SK-N-SH treated with all-trans-retinoic acid at 6 μM for 48 hours (cell line): ENCODE measurements at regions not wholly inside any gene's neighbourhood (a gene's known extent, or its start where the extent isn't known, plus 50 kb on each side); places are given as distances from the start of the nearest gene placed in this dataset.

Experiments used
- ATAC-seq: fragments of 200-7000 bp; cut with Tn5 transposase; 3 replicates; pipeline ENCODE4 v1.9.1; 2020; ENCODE audit warnings: mild to moderate bottlenecking, moderate library complexity
- CSDC2 ChIP-seq: fragments of 250-450 bp; sonication (Bioruptor Pico); IDR thresholded peaks from 2 replicates; pipeline ENCODE4 v1.5.0; 2020; ENCODE audit warnings: mild to moderate bottlenecking, moderate library complexity
- ISL1 ChIP-seq: fragments of 250-450 bp; sonication (Bioruptor Pico); IDR thresholded peaks from 2 replicates; pipeline ENCODE4 v2.1.2; 2022; ENCODE audit warnings: mild to moderate bottlenecking, moderate library complexity
- PPARA ChIP-seq: fragments of 250-450 bp; sonication (Bioruptor Pico); IDR thresholded peaks from 2 replicates; pipeline ENCODE4 v1.5.0; 2020; ENCODE audit warnings: mild to moderate bottlenecking, borderline replicate concordance
- RARB ChIP-seq: fragments of 250-450 bp; sonication (Bioruptor Pico); IDR thresholded peaks from 2 replicates; pipeline ENCODE4 v1.8.0; 2021; ENCODE audit warnings: mild to moderate bottlenecking, moderate library complexity
- SNAI2 ChIP-seq: fragments of 250-450 bp; sonication (Bioruptor Pico); IDR thresholded peaks from 2 replicates; pipeline ENCODE4 v1.5.0; 2020; ENCODE audit warnings: mild to moderate bottlenecking, moderate library complexity
- TCF4 ChIP-seq: fragments of 250-450 bp; sonication (Bioruptor Pico); IDR thresholded peaks from 2 replicates; pipeline ENCODE4 v1.8.0; 2021; ENCODE audit warnings: mild to moderate bottlenecking, moderate library complexity, borderline replicate concordance
- TOX ChIP-seq: fragments of 250-450 bp; sonication (Bioruptor Pico); IDR thresholded peaks from 2 replicates; pipeline ENCODE4 v1.8.0; 2021; ENCODE audit warnings: mild to moderate bottlenecking, moderate library complexity, borderline replicate concordance
- ZFP30 ChIP-seq: fragments of 450-650 bp; formaldehyde crosslinking; IDR thresholded peaks from 2 replicates; pipeline ENCODE4 v1.5.0; 2022; ENCODE audit warnings: mild to moderate bottlenecking, moderate library complexity
- ZNF70 ChIP-seq: fragments of 450-650 bp; formaldehyde crosslinking; IDR thresholded peaks from 2 replicates; pipeline ENCODE4 v1.5.0; 2020; ENCODE audit warnings: mild to moderate bottlenecking, moderate library complexity
- ZNF8 ChIP-seq: fragments of 450-650 bp; formaldehyde crosslinking; IDR thresholded peaks from 2 replicates; pipeline ENCODE4 v1.5.0; 2020; ENCODE audit warnings: mild to moderate bottlenecking, moderate library complexity
- TF ChIP-seq, protein P1 (sequence below): fragments of 250-450 bp; sonication (Bioruptor Pico); IDR thresholded peaks from 2 replicates; pipeline ENCODE4 v1.5.0; 2020; ENCODE audit warnings: mild to moderate bottlenecking, moderate library complexity
- TF ChIP-seq, protein P2 (sequence below): fragments of 250-450 bp; sonication (Bioruptor Pico); IDR thresholded peaks from 2 replicates; pipeline ENCODE4 v1.8.0; 2021; ENCODE audit warnings: low read depth, mild to moderate bottlenecking, moderate library complexity, borderline replicate concordance
- TF ChIP-seq, protein P3 (sequence below): fragments of 250-450 bp; sonication (Bioruptor Pico); IDR thresholded peaks from 2 replicates; pipeline ENCODE4 v1.8.0; 2020; ENCODE audit warnings: mild to moderate bottlenecking, moderate library complexity, borderline replicate concordance
- TF ChIP-seq, protein P4 (sequence below): fragments of 250-450 bp; sonication (Bioruptor Pico); IDR thresholded peaks from 2 replicates; pipeline ENCODE4 v1.5.1; 2020; ENCODE audit warnings: low read depth, mild to moderate bottlenecking, moderate library complexity

DNA sequence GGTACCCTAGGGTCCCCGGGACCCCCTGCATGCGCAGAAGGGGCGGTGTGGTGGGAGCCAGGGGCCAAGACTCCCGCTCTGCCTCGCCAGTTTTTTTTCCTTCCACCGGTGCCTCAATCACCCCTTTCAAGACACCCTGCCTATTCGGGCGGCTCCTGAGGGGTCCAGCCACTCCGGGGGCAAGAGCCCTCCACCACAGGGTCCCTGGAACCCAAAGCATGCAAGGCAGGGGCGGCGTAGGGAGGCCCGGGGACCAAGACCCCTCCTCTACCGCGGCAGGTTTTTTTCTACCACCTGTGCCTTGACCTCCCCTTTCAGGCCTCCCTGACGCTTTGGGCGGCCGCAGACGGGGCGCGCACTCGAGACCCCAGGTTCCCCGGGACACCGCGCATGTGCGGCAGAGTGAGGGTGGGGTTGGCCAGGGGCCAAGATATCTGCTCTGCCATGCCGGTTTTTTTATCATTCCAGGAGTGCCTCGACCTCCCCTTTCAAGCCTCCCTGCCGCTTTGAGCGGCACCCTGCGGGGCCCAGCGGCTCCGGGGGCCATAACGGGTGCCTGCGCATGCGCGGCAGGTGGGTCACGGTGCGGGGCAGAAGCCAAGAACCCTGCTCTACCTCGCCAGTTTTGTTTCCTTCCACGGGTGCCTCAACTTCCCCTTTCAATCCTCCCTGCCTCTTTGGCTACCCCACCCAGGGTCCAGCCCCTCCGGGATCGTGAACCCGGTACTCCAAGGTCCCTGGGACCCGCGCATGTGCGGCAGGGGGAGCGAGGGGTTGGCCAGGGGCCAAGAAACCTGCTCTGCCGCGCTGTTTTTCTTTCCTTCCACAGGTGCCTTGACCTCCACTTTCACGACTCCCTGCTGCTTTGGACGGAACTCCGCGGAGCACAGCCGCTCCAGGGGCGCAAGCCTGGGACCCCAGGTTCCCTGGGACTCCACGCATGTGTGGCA, 328.1 kb downstream of the ALG10 start (continued):
- TF ChIP-seq, protein P1, sequence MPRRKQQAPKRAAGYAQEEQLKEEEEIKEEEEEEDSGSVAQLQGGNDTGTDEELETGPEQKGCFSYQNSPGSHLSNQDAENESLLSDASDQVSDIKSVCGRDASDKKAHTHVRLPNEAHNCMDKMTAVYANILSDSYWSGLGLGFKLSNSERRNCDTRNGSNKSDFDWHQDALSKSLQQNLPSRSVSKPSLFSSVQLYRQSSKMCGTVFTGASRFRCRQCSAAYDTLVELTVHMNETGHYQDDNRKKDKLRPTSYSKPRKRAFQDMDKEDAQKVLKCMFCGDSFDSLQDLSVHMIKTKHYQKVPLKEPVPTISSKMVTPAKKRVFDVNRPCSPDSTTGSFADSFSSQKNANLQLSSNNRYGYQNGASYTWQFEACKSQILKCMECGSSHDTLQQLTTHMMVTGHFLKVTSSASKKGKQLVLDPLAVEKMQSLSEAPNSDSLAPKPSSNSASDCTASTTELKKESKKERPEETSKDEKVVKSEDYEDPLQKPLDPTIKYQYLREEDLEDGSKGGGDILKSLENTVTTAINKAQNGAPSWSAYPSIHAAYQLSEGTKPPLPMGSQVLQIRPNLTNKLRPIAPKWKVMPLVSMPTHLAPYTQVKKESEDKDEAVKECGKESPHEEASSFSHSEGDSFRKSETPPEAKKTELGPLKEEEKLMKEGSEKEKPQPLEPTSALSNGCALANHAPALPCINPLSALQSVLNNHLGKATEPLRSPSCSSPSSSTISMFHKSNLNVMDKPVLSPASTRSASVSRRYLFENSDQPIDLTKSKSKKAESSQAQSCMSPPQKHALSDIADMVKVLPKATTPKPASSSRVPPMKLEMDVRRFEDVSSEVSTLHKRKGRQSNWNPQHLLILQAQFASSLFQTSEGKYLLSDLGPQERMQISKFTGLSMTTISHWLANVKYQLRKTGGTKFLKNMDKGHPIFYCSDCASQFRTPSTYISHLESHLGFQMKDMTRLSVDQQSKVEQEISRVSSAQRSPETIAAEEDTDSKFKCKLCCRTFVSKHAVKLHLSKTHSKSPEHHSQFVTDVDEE (CRISPR knock-in tag) = no peak
- TF ChIP-seq, protein P2, sequence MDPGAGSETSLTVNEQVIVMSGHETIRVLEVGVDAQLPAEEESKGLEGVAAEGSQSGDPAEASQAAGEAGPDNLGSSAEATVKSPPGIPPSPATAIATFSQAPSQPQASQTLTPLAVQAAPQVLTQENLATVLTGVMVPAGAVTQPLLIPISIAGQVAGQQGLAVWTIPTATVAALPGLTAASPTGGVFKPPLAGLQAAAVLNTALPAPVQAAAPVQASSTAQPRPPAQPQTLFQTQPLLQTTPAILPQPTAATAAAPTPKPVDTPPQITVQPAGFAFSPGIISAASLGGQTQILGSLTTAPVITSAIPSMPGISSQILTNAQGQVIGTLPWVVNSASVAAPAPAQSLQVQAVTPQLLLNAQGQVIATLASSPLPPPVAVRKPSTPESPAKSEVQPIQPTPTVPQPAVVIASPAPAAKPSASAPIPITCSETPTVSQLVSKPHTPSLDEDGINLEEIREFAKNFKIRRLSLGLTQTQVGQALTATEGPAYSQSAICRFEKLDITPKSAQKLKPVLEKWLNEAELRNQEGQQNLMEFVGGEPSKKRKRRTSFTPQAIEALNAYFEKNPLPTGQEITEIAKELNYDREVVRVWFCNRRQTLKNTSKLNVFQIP (CRISPR knock-in tag) = no peak
- TF ChIP-seq, protein P3, sequence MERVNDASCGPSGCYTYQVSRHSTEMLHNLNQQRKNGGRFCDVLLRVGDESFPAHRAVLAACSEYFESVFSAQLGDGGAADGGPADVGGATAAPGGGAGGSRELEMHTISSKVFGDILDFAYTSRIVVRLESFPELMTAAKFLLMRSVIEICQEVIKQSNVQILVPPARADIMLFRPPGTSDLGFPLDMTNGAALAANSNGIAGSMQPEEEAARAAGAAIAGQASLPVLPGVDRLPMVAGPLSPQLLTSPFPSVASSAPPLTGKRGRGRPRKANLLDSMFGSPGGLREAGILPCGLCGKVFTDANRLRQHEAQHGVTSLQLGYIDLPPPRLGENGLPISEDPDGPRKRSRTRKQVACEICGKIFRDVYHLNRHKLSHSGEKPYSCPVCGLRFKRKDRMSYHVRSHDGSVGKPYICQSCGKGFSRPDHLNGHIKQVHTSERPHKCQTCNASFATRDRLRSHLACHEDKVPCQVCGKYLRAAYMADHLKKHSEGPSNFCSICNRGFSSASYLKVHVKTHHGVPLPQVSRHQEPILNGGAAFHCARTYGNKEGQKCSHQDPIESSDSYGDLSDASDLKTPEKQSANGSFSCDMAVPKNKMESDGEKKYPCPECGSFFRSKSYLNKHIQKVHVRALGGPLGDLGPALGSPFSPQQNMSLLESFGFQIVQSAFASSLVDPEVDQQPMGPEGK (CRISPR knock-in tag) = no peak
- TF ChIP-seq CSDC2 (CRISPR knock-in tag) = no peak
- no peak for TF ChIP-seq ZNF70 (CRISPR knock-in tag)

DNA sequence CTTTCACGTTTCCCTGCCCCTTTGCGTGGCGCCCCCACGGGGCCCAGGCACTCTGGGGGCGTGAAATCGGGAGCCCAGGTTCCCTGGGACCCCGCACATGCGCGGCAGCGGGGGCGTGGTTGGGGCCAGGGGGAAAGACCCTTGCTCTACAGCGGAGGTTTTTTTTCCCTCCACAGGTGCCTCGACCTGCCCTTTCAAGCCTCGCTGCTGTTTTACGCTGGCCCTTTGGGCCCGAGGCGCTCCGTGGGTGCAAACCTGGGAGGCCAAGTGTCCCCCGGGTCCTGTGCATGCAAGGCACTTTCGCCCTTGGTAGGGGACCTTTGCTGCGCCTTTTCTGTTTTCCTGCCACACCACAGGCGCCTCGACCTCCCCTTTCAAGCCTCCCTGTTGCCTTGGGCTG, 329.8 kb downstream of the ALG10 start:
- TF ChIP-seq RARB (CRISPR knock-in tag) (no peak), SNAI2 (no peak), ZNF8 (CRISPR knock-in tag) (no peak), TCF4 (CRISPR knock-in tag) (no peak), ZFP30 (CRISPR knock-in tag) (no peak), CSDC2 (CRISPR knock-in tag) (no peak), TOX (no peak), PPARA (no peak)
- TF ChIP-seq, all 23 proteins: peak for 0
- ATAC-seq = no peak

DNA sequence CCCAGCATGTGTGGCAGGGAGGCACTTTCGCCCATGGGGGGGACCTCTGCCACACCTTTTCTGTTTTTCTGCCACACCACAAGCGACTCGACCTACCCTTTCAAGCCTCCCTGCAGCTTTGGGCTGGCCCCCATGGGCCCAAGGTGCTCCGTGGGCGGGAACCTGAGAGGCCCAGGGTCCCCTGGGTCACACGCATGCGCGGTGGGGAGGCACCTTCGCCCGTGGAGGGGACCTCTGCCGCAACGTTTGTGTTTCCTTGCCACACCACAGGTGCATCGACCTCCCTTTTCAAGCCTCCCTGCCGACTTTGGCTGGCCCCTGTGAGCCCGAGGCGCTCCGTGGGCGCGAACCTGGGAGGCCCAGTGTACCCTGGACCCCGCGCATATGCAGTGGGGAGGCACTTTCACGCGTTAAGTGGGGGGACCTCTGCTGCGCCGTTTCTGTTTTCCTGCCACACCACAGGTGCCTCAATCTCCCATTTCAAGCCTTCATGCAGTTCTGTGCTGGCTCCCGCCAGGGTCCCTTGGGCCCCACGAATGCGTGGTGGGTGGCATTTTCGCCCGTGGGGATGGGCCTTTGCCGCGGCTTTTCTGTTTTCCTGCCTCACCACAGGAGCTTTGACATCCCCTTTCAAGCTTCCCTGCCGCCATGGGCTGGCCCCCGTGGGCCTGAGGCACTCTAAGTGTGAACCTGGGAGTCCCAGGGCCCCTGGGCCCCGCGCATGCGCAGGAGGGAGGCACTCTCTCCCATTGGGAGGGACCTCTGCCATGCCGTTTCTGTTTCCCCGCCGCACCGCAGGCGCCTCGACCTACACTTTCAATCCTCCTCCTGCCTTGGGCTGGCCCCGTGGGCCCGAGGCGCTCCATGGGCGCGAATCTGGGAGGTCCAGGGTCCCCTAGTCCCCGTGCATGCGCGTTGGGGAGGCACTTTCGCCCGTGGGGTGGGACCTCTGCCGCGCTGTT, 332.2 kb downstream of the ALG10 start:
- TF ChIP-seq, protein P2 (CRISPR knock-in tag) = no peak
- no peak for TF ChIP-seq ISL1 (CRISPR knock-in tag)
- TF ChIP-seq, protein P4, sequence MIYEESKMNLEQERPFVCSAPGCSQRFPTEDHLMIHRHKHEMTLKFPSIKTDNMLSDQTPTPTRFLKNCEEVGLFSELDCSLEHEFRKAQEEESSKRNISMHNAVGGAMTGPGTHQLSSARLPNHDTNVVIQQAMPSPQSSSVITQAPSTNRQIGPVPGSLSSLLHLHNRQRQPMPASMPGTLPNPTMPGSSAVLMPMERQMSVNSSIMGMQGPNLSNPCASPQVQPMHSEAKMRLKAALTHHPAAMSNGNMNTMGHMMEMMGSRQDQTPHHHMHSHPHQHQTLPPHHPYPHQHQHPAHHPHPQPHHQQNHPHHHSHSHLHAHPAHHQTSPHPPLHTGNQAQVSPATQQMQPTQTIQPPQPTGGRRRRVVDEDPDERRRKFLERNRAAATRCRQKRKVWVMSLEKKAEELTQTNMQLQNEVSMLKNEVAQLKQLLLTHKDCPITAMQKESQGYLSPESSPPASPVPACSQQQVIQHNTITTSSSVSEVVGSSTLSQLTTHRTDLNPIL (CRISPR knock-in tag) = no peak
- TF ChIP-seq RARB (CRISPR knock-in tag) = no peak
- TF ChIP-seq, protein P3 (CRISPR knock-in tag) = no peak
- peak; percentile 31 for ATAC-seq
